DOHH2 (cell line): ENCODE measurements at regions not wholly inside any gene's neighbourhood (a gene's known extent, or its start where the extent isn't known, plus 50 kb on each side); places are given as distances from the start of the nearest gene placed in this dataset.

ENCODE experiments used
- H3F3A ChIP-seq: fragments of 200-600 bp; sonication (generic), shearing (Covaris generic); 2 replicates; pipeline ENCODE4 v1.6.0; 2016; ENCODE audit warnings: antibody characterized with exemption, mild to moderate bottlenecking; ENCODE audit not compliant: control insufficient read depth, insufficient read depth
- H3K27ac ChIP-seq: fragments of 200-600 bp; sonication (generic); 2 replicates; pipeline ENCODE4 v1.5.1; 2014; ENCODE audit warnings: low read depth, mild to moderate bottlenecking, low read length, moderate library complexity
- H3K27me3 ChIP-seq: fragments of 200-600 bp; sonication (generic); 2 replicates; pipeline ENCODE4 v1.6.1; 2014; ENCODE audit warnings: mild to moderate bottlenecking, low read length, mixed read lengths; ENCODE audit not compliant: control insufficient read depth
- H3K36me3 ChIP-seq: fragments of 200-600 bp; sonication (generic); 2 replicates; pipeline ENCODE4 v1.6.1; 2014; ENCODE audit warnings: mild to moderate bottlenecking, low read length, moderate library complexity, mixed read lengths; ENCODE audit not compliant: control insufficient read depth
- H3K4me1 ChIP-seq: fragments of 200-600 bp; sonication (generic); 2 replicates; pipeline ENCODE4 v1.6.1; 2014; ENCODE audit warnings: mild to moderate bottlenecking, low read length, mixed read lengths; ENCODE audit not compliant: control insufficient read depth
- H3K4me2 ChIP-seq: fragments of 200-600 bp; sonication (generic); 2 replicates; pipeline ENCODE4 v1.6.0; 2014; ENCODE audit warnings: mild to moderate bottlenecking, low read length, moderate library complexity
- H3K4me3 ChIP-seq: fragments of 200-600 bp; sonication (generic); 2 replicates; pipeline ENCODE4 v1.5.1; 2014; ENCODE audit warnings: mild to moderate bottlenecking, low read length, mixed read lengths
- H3K79me2 ChIP-seq: fragments of 200-600 bp; sonication (generic); 2 replicates; pipeline ENCODE4 v1.6.1; 2014; ENCODE audit warnings: mild to moderate bottlenecking, low read length, mixed read lengths; ENCODE audit not compliant: control insufficient read depth
- H3K9me2 ChIP-seq: fragments of 200-600 bp; sonication (generic); replicated peaks from 2 replicates; pipeline ENCODE4 v1.6.1; 2014; ENCODE audit warnings: mild to moderate bottlenecking, low read length, mixed read lengths; ENCODE audit not compliant: control insufficient read depth
- H3K9me3 ChIP-seq: fragments of 200-600 bp; sonication (generic); 2 replicates; pipeline ENCODE4 v1.6.1; 2014; ENCODE audit warnings: antibody characterized with exemption, low read length, mixed read lengths; ENCODE audit not compliant: control insufficient read depth, insufficient read depth
- H4K20me1 ChIP-seq: fragments of 200-600 bp; sonication (generic); 2 replicates; pipeline ENCODE4 v1.6.0; 2014; ENCODE audit warnings: low read depth, mild to moderate bottlenecking, antibody characterized with exemption, low read length, moderate library complexity; ENCODE audit not compliant: control insufficient read depth, insufficient read depth
- EZH2phosphoT487 ChIP-seq: fragments of 200-600 bp; sonication (generic); IDR thresholded peaks from 2 replicates; pipeline ENCODE4 v1.6.1; 2017; ENCODE audit warnings: borderline replicate concordance, mild to moderate bottlenecking, antibody characterized with exemption, low read length, moderate library complexity, mixed read lengths
- TF ChIP-seq, protein P1 (sequence below): fragments of 200-600 bp; sonication (generic); IDR thresholded peaks from one replicate; pipeline ENCODE4 v1.5.1; 2014; ENCODE audit warnings: antibody characterized with exemption, mild to moderate bottlenecking, low read depth, low read length; ENCODE audit not compliant: poor library complexity, severe bottlenecking

DNA sequence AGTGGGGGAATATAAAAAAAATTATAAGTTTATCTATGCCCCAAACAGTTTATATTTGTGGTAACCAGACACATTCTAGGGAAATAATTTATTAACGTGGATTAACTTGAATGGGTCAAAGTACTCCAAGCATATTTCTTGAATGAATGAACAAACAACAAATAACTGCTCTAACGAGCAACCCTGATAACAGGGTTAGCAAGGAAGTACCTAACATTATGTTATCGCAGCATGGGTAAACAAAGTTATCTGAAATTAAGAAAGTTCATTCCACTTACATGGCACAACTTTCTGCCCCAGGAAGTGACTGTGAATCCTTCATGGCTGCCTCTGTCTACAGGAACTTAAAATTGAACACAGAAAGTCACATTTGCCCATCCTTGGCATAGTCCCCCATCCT lies 812.9 kb upstream of the ACVR2A start:
- Histone ChIP-seq H3K79me2 (no peaks in the 10 kb centered on the region), H3K36me3 (no peaks in the 10 kb centered on the region), H3K27me3 (no peaks in the 10 kb centered on the region), H4K20me1 (no peaks in the 10 kb centered on the region), H3K9me3 (no peaks in the 10 kb centered on the region), H3K9me2 (no peaks in the 10 kb centered on the region), H3F3A (no peaks in the 10 kb centered on the region), H3K4me2 (no peak overlapping the region), H3K27ac (no peak overlapping the region), H3K4me1 (no peaks in the 10 kb centered on the region), H3K4me3 (no peak overlapping the region)
- TF ChIP-seq, protein P1, sequence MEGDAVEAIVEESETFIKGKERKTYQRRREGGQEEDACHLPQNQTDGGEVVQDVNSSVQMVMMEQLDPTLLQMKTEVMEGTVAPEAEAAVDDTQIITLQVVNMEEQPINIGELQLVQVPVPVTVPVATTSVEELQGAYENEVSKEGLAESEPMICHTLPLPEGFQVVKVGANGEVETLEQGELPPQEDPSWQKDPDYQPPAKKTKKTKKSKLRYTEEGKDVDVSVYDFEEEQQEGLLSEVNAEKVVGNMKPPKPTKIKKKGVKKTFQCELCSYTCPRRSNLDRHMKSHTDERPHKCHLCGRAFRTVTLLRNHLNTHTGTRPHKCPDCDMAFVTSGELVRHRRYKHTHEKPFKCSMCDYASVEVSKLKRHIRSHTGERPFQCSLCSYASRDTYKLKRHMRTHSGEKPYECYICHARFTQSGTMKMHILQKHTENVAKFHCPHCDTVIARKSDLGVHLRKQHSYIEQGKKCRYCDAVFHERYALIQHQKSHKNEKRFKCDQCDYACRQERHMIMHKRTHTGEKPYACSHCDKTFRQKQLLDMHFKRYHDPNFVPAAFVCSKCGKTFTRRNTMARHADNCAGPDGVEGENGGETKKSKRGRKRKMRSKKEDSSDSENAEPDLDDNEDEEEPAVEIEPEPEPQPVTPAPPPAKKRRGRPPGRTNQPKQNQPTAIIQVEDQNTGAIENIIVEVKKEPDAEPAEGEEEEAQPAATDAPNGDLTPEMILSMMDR: no peak

DNA sequence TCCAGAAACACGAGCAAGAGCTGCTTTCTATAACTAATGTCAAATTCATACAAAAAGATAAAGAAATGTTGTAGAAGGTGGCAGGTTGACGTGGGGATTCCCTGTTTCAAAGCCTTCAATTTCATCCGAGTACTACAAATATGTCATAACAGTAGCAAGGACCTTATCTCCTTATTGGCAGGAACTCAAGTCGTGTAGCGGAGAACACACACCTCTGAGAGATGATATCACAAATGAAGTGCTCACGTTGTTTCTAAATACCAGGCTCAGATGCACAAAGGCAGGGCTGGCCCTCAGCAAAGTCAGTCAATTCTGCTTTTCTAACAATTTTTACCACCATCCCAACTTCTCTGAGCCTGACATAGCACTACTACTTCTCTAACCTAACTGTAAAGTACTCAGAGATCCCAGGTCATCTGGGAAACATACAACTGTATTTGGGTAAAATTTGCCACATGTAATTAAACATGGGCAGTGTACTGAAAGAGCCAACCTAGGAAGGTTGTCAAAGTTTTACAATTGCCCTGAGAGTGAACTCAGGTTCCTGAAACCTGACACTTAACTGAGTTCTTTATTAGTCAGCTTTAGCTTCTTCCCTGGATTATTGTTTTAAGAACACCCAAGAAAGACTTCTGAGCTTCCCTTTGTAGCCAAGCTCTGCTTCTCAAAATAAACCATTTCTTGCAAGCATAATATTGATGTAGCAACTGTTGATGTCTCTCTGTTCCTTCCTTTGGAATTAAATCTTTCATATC lies 813.7 kb upstream of the ACVR2A start:
- H3F3A ChIP-seq: no peaks in the 10 kb centered on the region
- no peaks in the 10 kb centered on the region for H3K4me1 ChIP-seq
- no peaks in the 10 kb centered on the region for H3K9me3 ChIP-seq
- H3K27ac ChIP-seq: no peak overlapping the region
- H3K36me3 ChIP-seq: no peaks in the 10 kb centered on the region
- no peak overlapping the region for H3K4me3 ChIP-seq
- H3K79me2 ChIP-seq: no peaks in the 10 kb centered on the region
- TF ChIP-seq, protein P1: no peak
- TF ChIP-seq EZH2phosphoT487: no peak
- no peaks in the 10 kb centered on the region for H4K20me1 ChIP-seq
- no peaks in the 10 kb centered on the region for H3K27me3 ChIP-seq
- no peak overlapping the region for H3K4me2 ChIP-seq
- H3K9me2 ChIP-seq: no peaks in the 10 kb centered on the region

DNA sequence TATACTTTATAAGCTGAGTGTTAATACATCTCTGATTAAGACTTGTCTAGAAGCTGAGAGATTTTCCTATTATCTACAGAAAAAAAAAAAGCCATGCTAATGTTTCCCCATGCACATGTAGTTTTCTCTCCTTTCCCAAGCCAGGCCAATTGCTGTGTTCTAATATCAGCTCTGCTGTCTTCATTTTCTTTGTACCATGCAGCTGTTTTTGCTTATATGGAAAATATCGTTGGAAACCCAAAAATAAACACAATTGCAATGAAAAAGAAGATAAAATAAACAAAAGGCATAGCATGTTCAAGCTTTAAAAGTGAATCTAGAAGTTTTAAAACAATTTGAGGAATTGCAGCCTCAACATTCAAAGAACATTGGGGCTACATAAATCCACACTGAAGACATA lies 817.4 kb upstream of the ACVR2A start:
- Histone ChIP-seq H3K27ac (no peak overlapping the region), H3K27me3 (no peaks in the 10 kb centered on the region), H3K4me2 (no peak overlapping the region), H3K9me3 (no peaks in the 10 kb centered on the region), H3K79me2 (no peaks in the 10 kb centered on the region), H3F3A (no peaks in the 10 kb centered on the region), H3K4me3 (no peak overlapping the region), H3K4me1 (no peaks in the 10 kb centered on the region), H3K36me3 (no peaks in the 10 kb centered on the region), H4K20me1 (no peaks in the 10 kb centered on the region), H3K9me2 (no peaks in the 10 kb centered on the region)
- TF ChIP-seq, protein P1: no peak
- no peak for TF ChIP-seq EZH2phosphoT487
